ENCODE measurements at regions not wholly inside any gene's neighbourhood (a gene's known extent, or its start where the extent isn't known, plus 50 kb on each side); places are given as distances from the start of the nearest gene placed in this dataset.

DNA sequence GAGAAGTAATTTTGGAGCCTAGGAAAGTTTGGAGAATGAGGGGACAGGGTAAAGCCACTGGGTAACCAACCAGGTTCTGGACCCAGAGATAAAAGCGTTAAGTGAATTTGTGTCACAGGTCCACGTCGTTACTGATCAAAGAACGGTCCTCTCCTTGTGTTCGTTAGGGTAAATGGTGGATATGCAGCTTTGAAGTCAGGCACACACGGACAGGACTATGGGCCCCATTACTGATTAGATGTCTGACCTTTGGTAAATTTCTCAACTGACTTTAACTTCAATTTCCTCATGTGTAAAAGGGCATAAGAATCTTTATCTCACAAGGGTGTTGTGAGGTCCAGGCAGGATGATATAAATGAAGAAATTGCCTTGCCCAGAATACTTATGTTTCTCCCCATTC, 76.6 kb downstream of the EMP1 start:
- no peak for DNase-seq

DNA sequence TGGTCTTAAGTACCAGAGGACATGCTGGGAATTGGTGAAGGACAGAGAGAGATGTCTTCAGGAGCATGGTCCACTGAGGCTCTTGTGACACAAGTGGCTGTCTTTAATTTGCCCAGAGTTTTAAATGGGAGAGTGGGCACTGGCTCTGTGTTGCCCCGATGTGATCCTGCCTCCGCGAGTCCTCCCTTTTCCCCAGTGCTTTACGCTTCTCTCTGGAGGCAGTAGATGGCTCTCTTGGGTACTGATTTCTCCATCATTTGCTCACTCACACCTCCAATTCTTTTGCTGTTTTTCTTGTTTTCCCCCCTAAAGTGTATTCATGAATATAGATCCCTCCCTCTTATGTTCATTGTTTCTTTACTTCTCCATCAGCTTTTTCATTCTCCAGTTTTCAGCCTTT, 74.3 kb downstream of the EMP1 start:
- DNase-seq = no peak

Measured in 8988T (cell line).